Endodermal cell (in vitro differentiated cells): ENCODE measurements at regions not wholly inside any gene's neighbourhood (a gene's known extent, or its start where the extent isn't known, plus 50 kb on each side); places are given as distances from the start of the nearest gene placed in this dataset.

Source experiments
- DNase-seq: peaks from one replicate; pipeline ENCODE4 v3.0.0-alpha.2; 2017
- H3K27ac ChIP-seq: 2 replicates; pipeline ENCODE4 v1.5.1; 2013; ENCODE audit warnings: mild to moderate bottlenecking, low read depth, low read length, moderate library complexity
- H3K27me3 ChIP-seq: 2 replicates; pipeline ENCODE4 v1.6.1; 2013; ENCODE audit warnings: mild to moderate bottlenecking, low read length, moderate library complexity; ENCODE audit not compliant: insufficient read depth, control insufficient read depth, poor library complexity, severe bottlenecking
- H3K36me3 ChIP-seq: 2 replicates; pipeline ENCODE4 v1.7.0; 2013; ENCODE audit warnings: mild to moderate bottlenecking, low read length, moderate library complexity; ENCODE audit not compliant: control insufficient read depth, insufficient read depth
- H3K4me1 ChIP-seq: one replicate; pipeline ENCODE4 v1.7.0; 2013; ENCODE audit warnings: low read length; ENCODE audit not compliant: control insufficient read depth, insufficient read depth
- H3K4me3 ChIP-seq: 2 replicates; pipeline ENCODE4 v1.5.1; 2013; ENCODE audit warnings: mild to moderate bottlenecking, low read length, moderate library complexity
- H3K9ac ChIP-seq: 2 replicates; pipeline ENCODE4 v1.6.1; 2013; ENCODE audit warnings: mild to moderate bottlenecking, low read length, moderate library complexity; ENCODE audit not compliant: poor library complexity, severe bottlenecking; ENCODE audit errors: extremely low read depth
- H3K9me3 ChIP-seq: 2 replicates; pipeline ENCODE4 v1.6.1; 2013; ENCODE audit warnings: mild to moderate bottlenecking, low read length, moderate library complexity; ENCODE audit not compliant: control insufficient read depth
- H3K27ac Mint-ChIP-seq: 2 replicates; pipeline ENCODE4 v1.8.0; 2020; ENCODE audit warnings: mixed read lengths
- H3K27me3 Mint-ChIP-seq: 2 replicates; pipeline ENCODE4 v1.8.0; 2021; ENCODE audit warnings: mild to moderate bottlenecking, mixed read lengths; ENCODE audit not compliant: insufficient read depth
- H3K36me3 Mint-ChIP-seq: 2 replicates; pipeline ENCODE4 v1.8.0; 2020; ENCODE audit warnings: low read depth, mixed read lengths
- H3K4me1 Mint-ChIP-seq: 2 replicates; pipeline ENCODE4 v1.8.0; 2020; ENCODE audit warnings: mixed read lengths
- H3K4me3 Mint-ChIP-seq: 2 replicates; pipeline ENCODE4 v1.8.0; 2020; ENCODE audit warnings: mild to moderate bottlenecking, moderate library complexity, mixed read lengths
- H3K9me3 Mint-ChIP-seq: 2 replicates; pipeline ENCODE4 v1.8.0; 2020; ENCODE audit warnings: mild to moderate bottlenecking, mixed read lengths
- CTCF ChIP-seq: fragments of 200-600 bp; sonication (generic); conservative IDR thresholded peaks from 2 replicates; pipeline ENCODE4 v1.5.0; 2021; ENCODE audit warnings: antibody characterized with exemption, mild to moderate bottlenecking
- WGBS, 2 experiments: methylation state at CpG; one replicate each; pipeline versions ENCODE4 v1.1.5 to v1.1.7; 2013; ENCODE audit warnings: missing lambda C conversion rate in 2 of 2, mixed read lengths in 1 of 2; ENCODE audit not compliant: insufficient coverage in 1 of 2, insufficient read length in 1 of 2; 5-methylcytosine and 5-hydroxymethylcytosine counted together

- Mint-ChIP-seq H3K36me3 (no peaks in the 10 kb centered on the region), H3K27me3 (no peaks in the 10 kb centered on the region), H3K9me3 (no peaks in the 10 kb centered on the region), H3K4me3 (no peak overlapping the region), H3K27ac (no peak overlapping the region), H3K4me1 (peaks cover 5% of the 10 kb centered on the region)
- H3K27me3 ChIP-seq, result no peaks in the 10 kb centered on the region
- no peak for TF ChIP-seq CTCF
- no peak overlapping the region for H3K4me3 ChIP-seq
- no peak for DNase-seq
- H3K36me3 ChIP-seq, result no peaks in the 10 kb centered on the region
- no peaks in the 10 kb centered on the region for H3K9me3 ChIP-seq
- H3K9ac ChIP-seq, result no peak overlapping the region
- no peaks in the 10 kb centered on the region for H3K4me1 ChIP-seq
- no peak overlapping the region for H3K27ac ChIP-seq
- 94 to 97% methylated on average over 19 to 22 of the region's 22 CpGs for WGBS, 2 experiments
Measured at GRCh38 chr9:135373151-135373685, 106.4 kb upstream of the PPP1R26 start.

- Histone ChIP-seq H3K27me3 (no peaks in the 10 kb centered on the region), H3K9me3 (no peaks in the 10 kb centered on the region), H3K4me3 (no peak overlapping the region), H3K9ac (no peak overlapping the region), H3K27ac (no peak overlapping the region), H3K36me3 (no peaks in the 10 kb centered on the region), H3K4me1 (no peaks in the 10 kb centered on the region)
- DNase-seq, result no peak
- no peak for TF ChIP-seq CTCF
- no peaks in the 10 kb centered on the region for H3K27me3 Mint-ChIP-seq
- H3K9me3 Mint-ChIP-seq, result no peaks in the 10 kb centered on the region
- no peak overlapping the region for H3K27ac Mint-ChIP-seq
- H3K4me3 Mint-ChIP-seq, result no peak overlapping the region
- H3K36me3 Mint-ChIP-seq, result no peaks in the 10 kb centered on the region
- WGBS, 2 experiments, result 77% methylated on average over 5 to 10 of the region's 10 CpGs
- peaks cover 5% of the 10 kb centered on the region for H3K4me1 Mint-ChIP-seq
Measured at GRCh38 chr9:135373820-135374219, 105.8 kb upstream of the PPP1R26 start.

GRCh38 chr9:135374591-135374990 lies 105.0 kb upstream of the PPP1R26 start:
- Histone ChIP-seq H3K27me3 (no peaks in the 10 kb centered on the region), H3K4me1 (no peaks in the 10 kb centered on the region), H3K36me3 (no peaks in the 10 kb centered on the region), H3K27ac (no peak overlapping the region), H3K9me3 (no peaks in the 10 kb centered on the region), H3K9ac (no peak overlapping the region), H3K4me3 (no peak overlapping the region)
- Mint-ChIP-seq H3K27ac (peak overlapping the region; percentile 7), H3K4me3 (no peak overlapping the region), H3K27me3 (no peaks in the 10 kb centered on the region), H3K36me3 (no peaks in the 10 kb centered on the region), H3K9me3 (no peaks in the 10 kb centered on the region), H3K4me1 (peaks cover 5% of the 10 kb centered on the region)
- DNase-seq, result no peak
- 89 to 94% methylated on average over 5 to 8 of the region's 8 CpGs for WGBS, 2 experiments
- no peak for TF ChIP-seq CTCF
